GM19240 (cell line): ENCODE measurements at regions not wholly inside any gene's neighbourhood (a gene's known extent, or its start where the extent isn't known, plus 50 kb on each side); places are given as distances from the start of the nearest gene placed in this dataset.

Experiments
- DNase-seq: peaks from one replicate; pipeline ENCODE4 v3.0.0; 2011; ENCODE audit warnings: low spot score; ENCODE audit not compliant: insufficient read length

DNA sequence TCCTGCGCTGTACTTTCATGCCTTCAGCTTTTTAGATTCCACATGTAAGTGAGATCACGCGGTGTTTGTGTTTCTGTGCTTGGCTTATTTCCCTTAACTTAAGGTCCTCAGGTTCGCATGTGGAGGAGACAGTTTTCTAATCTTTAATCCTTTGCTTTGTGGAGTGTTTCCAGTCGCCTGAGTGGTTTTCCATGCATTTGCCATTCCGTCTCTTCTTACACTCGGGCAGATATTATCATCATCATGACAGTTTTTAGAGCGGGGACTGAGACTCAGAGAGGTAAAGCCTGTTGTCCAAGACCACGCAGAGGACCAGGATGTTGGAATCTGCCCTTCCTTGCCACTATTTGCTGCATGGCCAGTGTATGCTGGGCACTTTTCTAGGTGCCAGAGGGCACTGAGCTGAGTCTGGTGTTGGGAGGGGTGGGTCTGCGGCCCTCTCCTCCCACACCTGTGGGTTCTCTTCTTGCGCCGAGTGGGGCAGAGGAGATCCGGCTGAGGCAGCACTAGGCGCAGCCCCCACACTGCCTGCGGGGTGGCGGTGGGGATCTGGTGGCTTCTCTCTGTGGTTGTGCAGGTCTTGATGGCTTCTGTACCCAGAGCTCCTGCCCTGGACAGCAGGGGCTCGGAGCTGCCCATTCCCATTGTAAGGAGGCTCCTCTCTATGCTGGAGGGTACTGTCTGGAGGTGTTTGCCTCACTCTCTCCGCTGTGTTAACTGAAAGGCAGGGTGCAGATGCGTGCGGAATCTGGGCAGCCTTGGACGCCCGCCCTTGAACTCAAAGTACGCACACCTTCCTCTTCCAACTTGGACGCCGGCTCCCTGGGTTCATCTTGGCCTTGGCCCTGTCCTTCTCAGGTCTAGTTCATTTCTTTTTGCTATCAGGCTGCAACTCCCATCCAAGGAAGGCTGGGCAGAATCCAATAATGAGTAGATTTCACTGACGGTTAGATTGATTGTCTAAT lies 156.0 kb upstream of the RGMA start:
- DNase-seq = no peak

DNA sequence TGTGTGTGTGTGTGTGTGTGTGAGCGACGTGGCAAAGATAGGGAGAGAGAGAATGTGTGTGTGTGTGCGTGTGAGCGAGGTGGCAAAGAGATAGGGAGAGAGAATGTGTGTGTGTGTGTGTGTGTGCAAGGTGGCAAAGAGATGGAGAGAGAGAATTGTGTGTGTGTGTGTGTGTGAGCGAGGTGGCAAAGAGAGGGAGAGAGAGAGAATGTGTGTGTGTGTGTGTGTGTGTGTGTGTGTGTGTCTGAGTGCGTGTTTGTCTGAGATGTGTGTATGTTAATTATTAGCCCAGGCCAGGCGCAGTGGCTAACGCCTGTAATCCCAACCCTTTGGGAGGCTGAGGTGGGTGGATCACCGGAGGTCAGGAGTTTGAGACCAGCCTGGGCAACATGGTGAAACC lies 154.6 kb upstream of the RGMA start:
- no peak for DNase-seq

DNA sequence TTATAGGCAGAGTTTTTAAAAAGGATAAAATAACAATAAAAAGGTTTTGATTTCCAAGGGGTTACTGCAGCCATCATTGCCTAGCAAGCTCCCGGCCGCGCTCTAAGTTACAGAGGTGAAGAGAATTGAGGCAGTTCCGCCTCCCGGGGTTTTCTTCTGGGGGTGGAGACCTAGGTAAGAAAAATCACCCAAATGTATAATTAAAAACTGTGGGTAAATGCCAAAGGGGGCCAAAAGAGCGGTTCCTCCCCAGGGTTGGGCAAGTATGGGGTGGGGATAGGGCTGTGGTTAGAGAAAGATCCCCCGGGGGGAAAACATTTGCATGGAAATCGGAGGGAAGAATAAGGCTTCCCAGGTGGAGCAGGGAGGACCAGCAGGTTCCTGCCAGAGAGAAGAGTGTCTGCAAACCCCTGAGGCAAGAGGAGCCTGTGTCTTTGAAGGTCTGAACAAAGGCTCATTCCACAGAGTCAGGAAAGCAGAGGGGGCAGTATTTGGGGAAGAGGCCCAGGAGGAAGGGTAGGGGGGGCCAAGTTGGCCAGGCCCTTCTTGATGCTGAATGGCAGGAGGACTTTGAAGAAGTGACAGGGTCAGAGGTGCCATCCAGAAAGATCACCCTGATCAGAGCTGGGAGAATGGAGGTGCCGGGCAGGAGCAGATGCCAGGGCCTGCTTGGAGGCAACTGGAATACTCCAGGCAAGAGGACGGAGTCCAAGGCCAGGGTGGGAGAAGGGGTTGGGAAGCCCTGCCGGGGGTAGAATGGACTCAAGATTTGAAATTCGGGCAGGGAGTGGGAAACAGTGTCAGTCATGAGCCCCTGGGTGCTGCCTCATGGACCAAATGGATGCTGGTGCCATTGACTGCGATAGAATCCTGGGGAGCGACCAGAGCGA lies 152.9 kb upstream of the RGMA start:
- no peak for DNase-seq

DNA sequence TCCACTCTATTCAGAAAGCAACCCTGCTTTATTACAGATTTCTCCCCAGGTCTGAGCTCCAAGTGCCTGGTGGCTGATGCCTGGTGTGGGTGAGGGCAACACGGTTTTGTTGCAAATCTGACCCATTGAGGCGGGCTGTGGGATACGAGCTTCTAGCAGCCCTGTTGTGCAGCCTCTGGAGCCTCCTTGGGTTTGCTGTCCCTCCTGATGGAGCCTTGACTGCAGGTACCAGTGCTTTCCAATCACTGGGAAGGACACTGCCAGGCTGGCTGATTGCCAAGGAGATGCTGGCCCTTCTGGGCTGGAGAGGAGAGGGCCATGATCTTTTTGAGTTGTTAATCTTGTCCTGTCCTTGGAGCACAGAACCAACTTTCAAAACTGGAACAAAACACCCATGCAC lies 151.0 kb upstream of the RGMA start:
- no peak for DNase-seq

DNA sequence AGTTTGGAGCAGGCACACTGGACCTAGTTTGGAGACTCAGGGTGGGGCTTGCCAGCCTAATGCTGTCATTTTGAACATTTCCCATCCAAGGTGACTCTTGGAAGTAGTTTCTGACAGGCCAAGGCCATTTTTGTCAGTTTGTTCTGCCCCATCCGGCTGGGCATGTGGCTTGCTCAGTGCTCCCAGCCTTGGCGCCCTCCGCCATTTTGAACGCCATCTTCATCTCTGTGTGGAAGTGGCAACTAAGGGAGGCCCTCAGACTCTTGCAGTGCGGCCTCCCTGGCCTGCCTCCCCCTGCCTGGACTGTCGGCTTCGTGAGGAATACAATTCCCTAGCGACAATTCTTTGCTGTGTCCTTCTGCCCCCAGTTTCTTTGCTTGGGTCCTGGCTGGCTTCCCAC lies 150.6 kb upstream of the RGMA start:
- DNase-seq = no peak

DNA sequence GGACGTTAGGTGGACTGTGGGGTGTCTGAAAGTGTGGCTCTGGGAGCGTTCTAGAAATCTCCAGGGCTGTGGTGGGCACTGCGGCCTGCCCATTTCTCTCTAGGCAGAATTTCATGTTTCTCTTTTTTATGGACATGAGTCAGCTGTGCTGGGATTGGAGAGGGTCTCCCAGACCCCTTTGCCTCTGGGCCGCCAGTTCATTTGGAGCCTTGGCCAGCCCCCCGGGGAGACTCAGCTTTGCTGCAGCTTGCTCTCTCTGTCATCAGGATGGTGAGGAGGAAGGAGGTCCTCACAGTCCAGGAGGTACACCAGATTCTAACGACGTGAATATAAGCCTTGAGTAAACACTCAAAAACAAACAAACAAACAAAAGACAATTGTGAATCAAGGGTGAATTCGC lies 149.6 kb upstream of the RGMA start:
- no peak for DNase-seq

DNA sequence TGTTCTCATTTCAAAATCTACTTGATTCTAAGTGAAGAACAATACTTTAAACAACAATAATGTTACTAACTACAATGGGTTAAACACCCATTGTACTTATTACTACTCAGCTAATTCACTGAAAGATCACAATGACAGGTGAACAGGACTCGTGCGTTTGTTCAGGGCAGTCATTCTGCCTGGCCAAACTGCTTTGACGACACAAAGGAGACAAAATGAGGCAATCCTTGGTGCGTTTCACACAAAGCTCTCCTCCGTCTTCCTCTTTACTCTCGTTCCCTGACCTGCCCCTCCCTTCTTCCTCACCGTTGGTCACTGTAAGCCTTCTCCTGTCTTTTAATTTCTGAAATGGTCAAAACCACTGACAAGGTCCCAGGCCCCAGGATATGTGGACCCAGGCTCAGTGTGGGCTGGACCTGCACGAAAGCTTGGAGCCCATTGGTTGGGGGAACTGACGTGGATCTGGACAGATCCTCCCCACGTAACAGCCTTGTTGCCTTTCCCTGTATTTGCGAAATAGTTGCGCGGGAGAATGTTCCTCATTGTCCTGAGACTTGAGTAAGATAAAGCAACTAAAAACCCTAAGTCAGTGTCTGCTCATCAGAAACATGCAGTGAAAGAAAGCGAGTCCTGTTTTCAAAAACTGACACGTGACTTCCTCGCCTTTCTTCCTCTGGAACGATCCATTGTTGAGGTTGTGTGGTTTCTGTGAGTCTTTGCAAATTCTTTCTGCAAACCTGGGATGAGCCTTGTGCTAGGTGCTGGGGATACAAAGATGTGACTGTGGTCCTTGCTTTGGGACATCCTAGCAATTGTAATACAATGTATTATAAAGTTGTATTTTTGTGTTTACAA lies 147.1 kb upstream of the RGMA start:
- DNase-seq = no peak

DNA sequence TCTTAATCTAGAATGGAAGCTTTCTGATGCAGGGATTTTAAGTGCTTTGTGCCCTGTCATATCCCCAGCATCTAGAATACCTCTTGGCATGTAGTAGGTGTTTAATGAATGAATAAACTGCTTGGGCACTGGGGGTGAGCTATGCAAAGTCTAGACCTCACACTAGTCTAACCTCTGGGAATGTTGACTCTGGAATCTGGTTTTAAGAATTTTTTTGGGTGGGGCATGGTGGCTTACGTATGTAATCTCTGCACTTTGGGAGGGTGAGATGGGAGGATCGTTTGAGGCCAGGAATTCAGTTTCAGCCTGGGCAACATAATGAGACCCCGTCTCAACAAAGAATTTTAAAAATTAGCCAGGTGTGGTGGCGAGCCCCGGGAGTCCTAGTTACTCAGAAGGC lies 146.3 kb upstream of the RGMA start:
- no peak for DNase-seq

DNA sequence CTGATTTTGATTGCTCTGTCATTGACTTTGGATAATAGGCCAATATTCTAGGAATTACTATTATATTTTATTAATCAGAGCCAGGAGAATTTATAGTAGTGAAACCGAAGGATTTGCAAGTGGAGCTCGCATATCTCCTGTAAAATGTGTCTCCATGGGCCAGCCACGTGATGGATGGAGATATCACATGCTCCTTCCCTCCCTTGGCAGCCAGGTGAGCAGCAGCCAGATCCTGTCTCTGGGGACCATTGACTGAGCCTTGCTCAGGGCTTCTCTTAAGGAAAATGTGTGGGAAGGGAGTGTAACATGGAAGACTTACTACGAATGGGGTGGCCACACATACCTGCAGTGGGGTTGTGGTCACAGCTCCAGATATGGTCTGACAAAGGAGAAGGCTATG lies 144.7 kb upstream of the RGMA start:
- DNase-seq = no peak

DNA sequence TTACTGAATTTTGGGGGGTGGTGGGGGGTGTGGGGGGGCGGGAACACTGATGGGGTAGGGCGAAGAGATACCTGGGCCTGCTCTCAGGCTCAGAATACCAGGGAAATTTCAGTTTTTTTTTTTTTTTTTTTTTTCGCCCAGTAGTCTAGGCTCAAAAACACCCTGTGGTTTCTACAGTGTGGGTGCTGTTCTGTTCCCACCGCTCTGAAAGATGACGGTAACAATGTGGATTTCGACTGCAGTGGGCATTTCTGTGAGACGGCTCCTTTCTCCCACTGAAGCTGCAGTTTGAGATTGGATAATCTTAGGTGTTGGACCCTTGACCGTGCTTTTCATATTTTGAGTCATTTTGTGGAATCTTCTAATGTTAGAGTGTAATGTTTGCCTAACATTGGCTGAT lies 143.8 kb upstream of the RGMA start:
- DNase-seq = no peak

DNA sequence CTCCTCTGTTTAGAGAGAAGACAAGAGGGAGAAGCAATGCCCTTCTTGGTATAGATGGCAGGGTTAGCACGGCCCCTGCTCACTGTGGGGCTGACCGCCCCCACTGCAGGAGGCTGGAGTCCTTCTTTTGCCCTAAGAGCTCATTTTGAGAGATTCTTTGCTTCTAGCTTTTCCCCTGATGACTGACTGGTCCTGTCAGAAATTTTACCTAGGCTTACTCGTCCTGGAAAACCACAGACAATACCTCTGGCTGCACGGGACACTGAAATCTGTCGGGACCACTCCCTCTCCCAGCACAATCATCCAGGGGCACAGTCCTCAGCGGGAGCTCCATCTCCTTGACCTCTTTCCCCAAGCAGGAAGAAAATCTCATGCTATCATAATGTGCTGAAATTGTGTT lies 143.0 kb upstream of the RGMA start:
- no peak for DNase-seq

DNA sequence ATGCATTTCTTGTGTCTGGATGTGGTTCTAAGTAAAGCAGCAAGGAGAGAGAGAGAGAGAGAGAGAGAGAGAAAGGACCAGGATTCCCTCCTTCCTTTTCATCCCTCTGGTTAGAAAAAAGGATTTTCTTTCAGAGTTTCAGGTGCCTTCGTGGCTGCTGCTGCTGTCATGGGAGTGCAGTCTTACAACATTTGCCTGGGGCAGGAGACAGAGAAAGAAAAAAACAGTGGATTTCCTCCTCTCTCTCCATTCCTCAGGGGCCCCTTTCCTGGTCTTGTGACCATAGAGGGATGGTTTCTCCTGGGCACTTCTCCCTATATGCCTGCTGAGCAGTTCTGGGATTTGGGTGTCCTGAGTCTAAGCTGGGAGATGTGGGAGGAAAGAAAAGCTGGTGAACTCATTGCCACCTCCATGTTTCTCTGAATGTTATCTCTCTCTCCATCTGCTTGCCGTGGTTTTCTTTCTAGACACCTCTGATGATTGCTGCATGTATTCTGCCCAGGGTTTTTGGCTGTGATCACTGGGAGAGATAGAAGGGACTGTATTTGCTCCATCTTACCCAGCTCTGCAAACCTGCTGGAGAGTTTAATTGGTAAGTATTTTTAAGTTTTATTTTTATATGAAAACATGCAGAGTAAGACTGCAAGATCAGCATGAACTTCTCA lies 142.4 kb upstream of the RGMA start:
- no peak for DNase-seq

DNA sequence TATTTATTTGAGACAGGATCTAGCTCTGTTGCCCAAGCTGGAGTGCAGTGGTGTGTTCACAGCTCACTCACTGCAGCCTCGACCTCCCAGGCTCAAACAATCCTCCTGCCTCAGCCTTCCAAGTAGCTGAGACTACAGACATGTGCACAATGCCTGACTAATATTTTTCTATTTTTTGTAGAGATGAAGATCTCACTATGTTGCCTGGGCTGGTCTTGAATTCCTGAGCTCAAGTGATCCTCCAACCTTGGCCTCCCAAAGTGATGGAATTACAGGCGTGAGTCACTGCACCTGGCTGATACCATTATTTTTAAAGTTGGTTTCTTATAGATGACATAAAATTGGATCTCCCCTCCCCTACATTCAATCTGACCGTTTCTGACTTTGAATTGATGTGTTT lies 139.5 kb upstream of the RGMA start:
- no peak for DNase-seq

DNA sequence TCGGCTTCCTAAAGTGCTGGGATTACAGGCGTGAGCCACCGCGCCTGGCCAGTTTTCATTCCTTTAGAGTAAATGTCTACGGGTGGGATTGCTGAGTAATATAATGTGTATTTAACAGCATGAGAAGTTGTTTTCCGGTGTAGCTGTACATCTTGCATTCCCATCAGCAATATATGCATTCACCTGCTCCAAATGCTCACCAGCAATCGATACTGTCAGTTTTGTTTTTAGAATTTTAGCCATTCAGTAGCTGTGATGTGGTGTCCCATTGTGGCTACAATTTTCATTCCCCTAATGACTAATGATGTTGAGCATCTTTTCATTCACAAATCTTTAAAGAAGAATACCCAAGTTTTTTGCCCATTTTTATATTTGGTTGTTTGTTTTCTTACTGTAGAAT lies 134.8 kb upstream of the RGMA start:
- no peak for DNase-seq

DNA sequence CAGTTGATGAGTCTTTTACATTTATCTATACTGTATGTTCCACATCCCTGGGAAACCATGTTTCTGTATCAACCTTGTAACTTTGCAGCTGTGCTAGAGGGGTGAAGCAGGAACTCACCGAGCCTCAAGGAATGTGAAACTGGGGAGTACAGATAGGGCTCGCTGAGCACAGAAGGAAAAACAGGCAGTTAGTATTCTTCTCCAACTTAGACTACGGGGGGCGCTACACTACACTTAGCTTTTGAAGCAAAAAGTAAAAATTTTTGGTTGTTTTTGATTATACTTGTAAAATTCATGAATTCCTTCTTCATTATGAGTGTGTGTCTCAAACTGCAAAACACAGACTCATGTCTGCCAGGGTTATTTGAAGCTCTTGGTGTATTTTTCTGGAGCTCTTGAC lies 132.7 kb upstream of the RGMA start:
- no peak for DNase-seq

DNA sequence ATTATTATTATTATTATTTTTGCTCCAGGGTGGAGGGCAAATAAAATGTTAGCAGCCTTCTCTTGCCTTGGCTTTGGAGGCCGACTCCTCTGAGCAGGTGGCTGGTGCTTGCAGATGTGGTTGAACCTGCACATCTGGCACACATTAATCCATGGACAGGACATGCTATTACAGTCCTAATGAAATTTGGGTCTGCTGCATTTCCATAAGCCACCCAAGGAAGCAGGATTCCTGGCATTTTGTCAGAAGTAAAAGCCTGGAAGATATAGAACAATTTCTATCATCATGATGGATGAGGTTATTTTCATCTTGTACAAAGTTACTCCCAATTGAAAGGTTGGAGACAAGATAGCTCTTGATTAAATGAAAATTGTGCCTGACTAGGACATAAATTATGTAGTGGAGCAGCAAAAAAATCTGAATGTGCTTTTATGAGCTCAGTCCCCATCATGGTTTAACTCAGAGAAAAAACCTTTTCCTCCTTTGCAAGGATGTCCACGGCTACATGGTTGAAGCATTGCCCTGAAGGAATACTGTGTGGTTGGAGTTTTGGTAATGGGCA lies 130.9 kb upstream of the RGMA start:
- no peak for DNase-seq

DNA sequence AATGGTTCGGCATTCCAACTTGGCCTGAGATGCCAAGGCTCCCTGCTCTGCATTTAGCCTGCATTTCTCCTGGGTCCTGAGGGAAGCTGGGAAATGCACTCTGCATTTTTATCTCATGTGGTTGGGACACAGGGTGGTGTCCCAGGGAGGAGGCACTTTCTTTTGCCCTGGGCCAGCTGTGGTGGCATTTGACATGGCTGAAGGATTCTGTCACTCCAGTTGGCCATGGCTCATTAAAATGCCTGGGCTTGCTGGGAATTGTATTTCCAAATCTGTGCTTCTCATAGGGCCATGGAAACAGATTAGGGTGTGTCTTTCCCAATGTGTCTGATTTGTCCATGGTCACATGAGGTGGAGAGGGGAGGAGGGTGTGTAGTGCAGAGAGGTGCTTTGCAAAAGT lies 128.3 kb upstream of the RGMA start:
- DNase-seq = no peak

DNA sequence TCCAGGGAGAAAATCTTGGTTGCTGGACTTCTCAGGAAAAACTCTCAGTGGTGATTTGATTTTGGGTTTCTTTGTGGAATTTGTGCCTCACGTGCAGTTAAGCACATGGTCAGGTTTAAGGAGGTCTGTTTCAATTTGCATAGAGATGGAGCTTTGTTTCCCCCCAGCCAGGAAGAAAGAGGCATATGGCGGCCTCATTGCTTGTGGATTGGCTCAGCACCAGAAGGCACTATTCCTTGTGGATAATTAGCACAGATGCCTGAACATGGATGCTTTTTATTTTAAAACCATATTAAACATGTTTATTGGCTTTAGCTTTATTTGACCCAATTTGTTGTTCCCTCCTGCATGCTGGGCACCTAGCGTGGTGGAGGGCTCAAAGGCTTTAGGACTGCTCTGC lies 125.1 kb upstream of the RGMA start:
- no peak for DNase-seq

DNA sequence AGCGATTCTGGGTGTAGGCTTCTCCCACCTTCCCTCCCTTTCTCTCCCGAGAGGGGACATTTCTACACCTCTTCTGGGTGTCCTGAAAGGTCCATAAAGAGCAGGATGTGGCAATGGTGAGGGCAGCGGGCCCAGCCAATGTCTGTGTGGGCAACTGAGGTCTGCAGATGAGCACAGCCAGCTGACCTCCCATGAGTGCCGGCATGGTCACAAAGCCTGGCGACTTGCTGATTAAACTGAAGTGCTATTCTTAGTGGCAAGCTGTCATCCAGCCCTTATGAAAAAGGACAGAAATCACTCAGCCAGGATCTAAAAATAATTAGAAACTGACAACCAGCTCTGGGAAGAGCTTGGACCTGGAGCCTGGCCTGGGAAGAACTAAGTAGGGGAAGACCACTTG lies 124.3 kb upstream of the RGMA start:
- DNase-seq = no peak

DNA sequence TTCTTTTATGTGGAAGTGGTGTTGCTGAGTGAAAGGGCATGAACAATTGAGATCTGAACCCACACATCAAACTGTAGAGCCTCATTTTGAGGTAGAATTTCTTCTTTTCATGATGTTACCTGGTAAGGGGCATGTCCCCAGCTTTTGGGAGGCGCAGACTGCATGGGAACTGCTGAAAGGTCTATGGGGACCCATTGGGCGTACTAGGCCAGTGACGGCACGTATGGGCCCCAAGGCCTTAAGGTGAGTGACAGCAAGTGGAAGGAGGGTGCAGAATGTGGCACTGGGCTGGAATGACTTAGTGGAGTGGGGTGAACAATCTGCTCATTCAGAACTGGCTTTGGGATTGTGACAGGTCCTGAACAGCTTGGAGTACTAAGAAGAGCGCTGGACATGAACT lies 123.6 kb upstream of the RGMA start:
- no peak for DNase-seq

DNA sequence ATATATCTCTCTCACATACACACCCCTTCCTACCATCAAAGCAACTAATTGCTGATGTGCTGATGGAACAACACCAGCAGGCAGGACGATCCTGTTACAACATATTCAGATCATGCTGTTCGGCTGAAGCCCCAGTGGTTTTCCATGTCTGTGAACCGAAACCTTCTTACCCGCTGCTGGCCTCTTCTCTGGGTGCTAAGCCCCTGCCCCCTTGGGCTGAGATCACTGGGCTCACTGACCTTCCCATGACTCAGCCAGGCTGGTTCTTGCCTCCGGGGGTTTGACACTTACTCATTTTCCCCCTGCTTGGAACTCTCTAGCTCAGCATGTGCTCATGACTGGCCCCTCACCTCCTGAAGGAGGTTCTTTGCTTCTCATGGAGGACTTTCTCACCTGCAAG lies 122.0 kb upstream of the RGMA start:
- DNase-seq = no peak
